ENCODE measurements at regions not wholly inside any gene's neighbourhood (a gene's known extent, or its start where the extent isn't known, plus 50 kb on each side); places are given as distances from the start of the nearest gene placed in this dataset.

GRCh38 chr12:113747017-113747416 is 219.1 kb downstream of the RBM19 start:
- Mint-ChIP-seq H3K4me1 (no peaks in the 10 kb centered on the region), H3K27ac (no peak overlapping the region), H3K36me3 (no peaks in the 10 kb centered on the region), H3K4me3 (no peak overlapping the region), H3K27me3 (ENCODE audit: low read depth in 3 of 3) (peaks cover 12 to 22% (median 17%) of the 10 kb centered on the region in 3 donors), H3K9me3 (peaks cover 0 to 4% (median 0%) of the 10 kb centered on the region in 7 donors)
- WGBS (ENCODE audit: insufficient coverage) = 43% methylated on average over 4 of the region's 5 CpGs
- Histone ChIP-seq H3K4me2 (replicated peaks; ENCODE audit: extremely low read depth, low read length, poor library complexity, severe bottlenecking) (no peak overlapping the region), H4K20me1 (ENCODE audit: insufficient read depth, low read length) (no peaks in the 10 kb centered on the region), H3K4me1 (ENCODE audit: control insufficient read depth in 1 of 2, insufficient read depth in 2 of 2, low read length in 2 of 2) (no peaks in the 10 kb centered on the region), H3K27ac (ENCODE audit: low read depth in 1 of 2, low read length in 2 of 2) (no peak overlapping the region), H3K9ac (ENCODE audit: insufficient read depth, low read length, poor library complexity, severe bottlenecking) (no peak overlapping the region), H2AFZ (ENCODE audit: insufficient read depth, low read depth, low read length, poor library complexity, severe bottlenecking) (no peak overlapping the region), H3K79me2 (ENCODE audit: insufficient read depth, low read length) (no peaks in the 10 kb centered on the region), H3K4me3 (replicated peaks in 1 of 3; ENCODE audit: low read depth in 2 of 3, low read length in 3 of 3) (no peak overlapping the region), H3K27me3 (ENCODE audit: control insufficient read depth in 2 of 2, insufficient read depth in 2 of 2, low read length in 2 of 2) (no peaks in the 10 kb centered on the region), H3K36me3 (replicated peaks in 1 of 2; ENCODE audit: control insufficient read depth in 1 of 2, insufficient read depth in 2 of 2, low read length in 2 of 2) (no peaks in the 10 kb centered on the region), H3K9me3 (replicated peaks in 1 of 2; ENCODE audit: control insufficient read depth in 1 of 2, insufficient read depth in 1 of 2, low read length in 2 of 2) (no peaks in the 10 kb centered on the region)
- TF ChIP-seq CTCF (IDR thresholded peaks at IDR 0.05) = no peak
- DNase-seq = no peak
- intact Hi-C loops (cut with micrococcal nuclease) = no loop called here

GRCh38 chr12:113744802-113745395 is 221.2 kb downstream of the RBM19 start:
- Histone ChIP-seq H3K4me1 (ENCODE audit: control insufficient read depth in 1 of 2, insufficient read depth in 2 of 2, low read length in 2 of 2) (no peaks in the 10 kb centered on the region), H3K4me3 (replicated peaks in 1 of 3; ENCODE audit: low read depth in 2 of 3, low read length in 3 of 3) (no peak overlapping the region), H3K36me3 (replicated peaks in 1 of 2; ENCODE audit: control insufficient read depth in 1 of 2, insufficient read depth in 2 of 2, low read length in 2 of 2) (no peaks in the 10 kb centered on the region), H3K4me2 (replicated peaks; ENCODE audit: extremely low read depth, low read length, poor library complexity, severe bottlenecking) (no peak overlapping the region), H3K27ac (ENCODE audit: low read depth in 1 of 2, low read length in 2 of 2) (no peak overlapping the region), H3K27me3 (ENCODE audit: control insufficient read depth in 2 of 2, insufficient read depth in 2 of 2, low read length in 2 of 2) (no peaks in the 10 kb centered on the region), H3K79me2 (ENCODE audit: insufficient read depth, low read length) (no peaks in the 10 kb centered on the region), H2AFZ (ENCODE audit: insufficient read depth, low read depth, low read length, poor library complexity, severe bottlenecking) (no peak overlapping the region), H4K20me1 (ENCODE audit: insufficient read depth, low read length) (no peaks in the 10 kb centered on the region), H3K9me3 (replicated peaks in 1 of 2; ENCODE audit: control insufficient read depth in 1 of 2, insufficient read depth in 1 of 2, low read length in 2 of 2) (no peaks in the 10 kb centered on the region), H3K9ac (ENCODE audit: insufficient read depth, low read length, poor library complexity, severe bottlenecking) (no peak overlapping the region)
- Mint-ChIP-seq H3K27ac (no peak overlapping the region), H3K4me1 (no peaks in the 10 kb centered on the region), H3K36me3 (no peaks in the 10 kb centered on the region), H3K9me3 (peaks cover 0 to 3% (median 0%) of the 10 kb centered on the region in 7 donors), H3K27me3 (ENCODE audit: low read depth in 3 of 3) (peaks cover 7 to 25% (median 15%) of the 10 kb centered on the region in 3 donors), H3K4me3 (no peak overlapping the region)
- intact Hi-C loops (cut with micrococcal nuclease) = no loop called here
- no peak for DNase-seq
- TF ChIP-seq CTCF (IDR thresholded peaks at IDR 0.05) = no peak
- WGBS (ENCODE audit: insufficient coverage) = no CpG with 5 or more reads among the region's 8 CpGs

All from CD14-positive monocyte (primary cell).